ENCODE measurements at regions not wholly inside any gene's neighbourhood (a gene's known extent, or its start where the extent isn't known, plus 50 kb on each side); places are given as distances from the start of the nearest gene placed in this dataset.

- no peak for TF ChIP-seq CTCF (conservative IDR thresholded peaks at IDR 0.05 in 1 of 2, IDR thresholded peaks at IDR 0.05 in 1 of 2; ENCODE audit: extremely low read depth in 1 of 2, insufficient read depth in 1 of 2, low read depth in 1 of 2, low read length in 2 of 2)
- no peak for TF ChIP-seq EZH2 (IDR thresholded peaks at IDR 0.05; ENCODE audit: borderline replicate concordance, low read length)
Measured at GRCh38 chr6:169044381-169045230, 209.0 kb downstream of the THBS2 start.

Measured in mammary epithelial cell (primary cell).